NOMO-1 treated with dmso at 0.1 percent for 144 hours (cell line): ENCODE measurements at regions not wholly inside any gene's neighbourhood (a gene's known extent, or its start where the extent isn't known, plus 50 kb on each side); places are given as distances from the start of the nearest gene placed in this dataset.
"Not testable (repeated sequence)": the region's sequence is repeated elsewhere in the genome, so short reads cannot be mapped to it uniquely, and the experiment has no call there.

ENCODE experiments used
- DNase-seq: peaks from one replicate; lab custom pipeline; 2025; ENCODE audit not compliant: unreplicated experiment; lab: John Stamatoyannopoulos, UW

DNA sequence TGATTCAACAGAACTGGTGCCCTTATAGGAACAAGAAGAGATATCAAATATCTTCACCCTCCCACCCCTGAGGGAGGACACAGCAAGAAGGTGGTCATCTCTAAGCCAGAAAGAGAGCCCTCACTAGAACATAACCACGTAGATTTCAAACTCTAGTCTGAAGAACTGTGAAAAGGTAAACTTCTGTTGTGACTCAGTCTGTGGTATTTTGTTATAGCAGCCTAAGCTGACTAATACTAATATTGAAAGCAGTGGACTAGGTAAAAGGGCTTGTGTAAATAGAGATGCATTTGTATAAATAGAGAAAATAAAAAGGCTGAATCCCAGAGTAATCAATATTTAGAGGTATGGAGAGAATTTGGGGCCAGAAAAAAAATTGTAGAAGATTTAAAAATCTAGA, 157.6 kb upstream of the CCNH start:
- no peak for DNase-seq

DNA sequence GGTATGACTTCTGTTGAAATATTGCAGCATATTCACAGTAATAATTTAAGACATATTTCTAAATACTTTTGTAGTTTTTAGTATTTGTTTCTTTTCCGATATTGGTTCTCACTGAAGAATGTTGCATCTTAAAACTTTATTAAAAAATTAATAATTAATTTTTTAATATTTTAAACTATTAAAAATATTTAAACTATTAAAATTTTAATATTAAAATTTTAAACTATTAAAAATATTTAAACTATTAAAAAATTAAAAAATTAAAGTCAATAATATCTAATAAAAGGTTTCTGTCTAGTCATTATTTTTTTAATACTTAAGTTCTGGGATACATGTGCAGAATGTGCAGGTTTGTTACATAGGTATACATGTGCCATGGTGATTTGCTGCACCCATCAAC, 149.3 kb upstream of the CCNH start:
- no peak for DNase-seq

DNA sequence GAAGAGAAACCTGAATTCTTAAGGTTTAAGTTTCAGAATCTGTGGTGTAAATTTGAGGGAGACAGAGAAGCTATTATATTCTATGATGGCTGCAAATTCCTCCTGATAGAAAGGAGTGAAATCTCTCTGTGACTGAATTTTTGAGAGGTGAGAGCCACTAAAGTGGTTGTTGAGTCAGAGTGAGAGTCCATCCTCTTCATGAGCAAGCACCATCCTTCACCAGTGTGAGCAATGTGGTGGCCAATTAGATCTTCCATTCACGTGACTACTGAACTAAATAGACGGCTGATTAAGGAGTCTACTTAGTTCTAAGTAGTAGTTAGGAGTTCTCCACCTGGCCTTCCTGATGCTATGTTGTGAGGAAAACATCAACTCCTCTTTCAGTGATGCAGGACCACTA, 147.8 kb upstream of the CCNH start:
- DNase-seq: no peak

- DNase-seq: no peak
Measured at GRCh38 chr5:87551911-87552310, 139.2 kb upstream of the CCNH start.

GRCh38 chr5:87541676-87542075, 128.9 kb upstream of the CCNH start:
- no peak for DNase-seq

GRCh38 chr5:87541033-87541432, 128.3 kb upstream of the CCNH start:
- DNase-seq: no peak

- no peak for DNase-seq
Measured at GRCh38 chr5:87539839-87540238, 127.1 kb upstream of the CCNH start.

DNA sequence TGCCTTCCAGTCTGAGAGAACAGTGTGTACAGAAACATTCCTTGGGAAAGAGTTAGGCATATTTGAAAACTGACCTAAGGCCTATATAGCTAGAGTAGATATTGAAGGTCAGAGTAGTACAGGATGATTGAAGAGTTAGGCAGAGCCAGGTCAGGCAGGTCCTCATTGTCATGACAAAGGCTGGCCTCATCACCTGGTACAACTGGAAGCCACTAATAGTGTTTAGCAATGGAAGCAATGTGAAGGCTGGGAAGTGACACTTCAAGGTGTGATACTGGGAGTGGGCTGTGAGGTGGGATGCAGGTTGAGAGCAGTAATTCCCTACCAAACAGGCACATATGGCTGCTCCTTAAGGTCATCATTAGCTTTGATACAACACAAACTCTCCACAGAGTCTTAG, 123.6 kb upstream of the CCNH start:
- DNase-seq: no peak

- no peak for DNase-seq
Measured at GRCh38 chr5:87535706-87536105, 123.0 kb upstream of the CCNH start.

DNA sequence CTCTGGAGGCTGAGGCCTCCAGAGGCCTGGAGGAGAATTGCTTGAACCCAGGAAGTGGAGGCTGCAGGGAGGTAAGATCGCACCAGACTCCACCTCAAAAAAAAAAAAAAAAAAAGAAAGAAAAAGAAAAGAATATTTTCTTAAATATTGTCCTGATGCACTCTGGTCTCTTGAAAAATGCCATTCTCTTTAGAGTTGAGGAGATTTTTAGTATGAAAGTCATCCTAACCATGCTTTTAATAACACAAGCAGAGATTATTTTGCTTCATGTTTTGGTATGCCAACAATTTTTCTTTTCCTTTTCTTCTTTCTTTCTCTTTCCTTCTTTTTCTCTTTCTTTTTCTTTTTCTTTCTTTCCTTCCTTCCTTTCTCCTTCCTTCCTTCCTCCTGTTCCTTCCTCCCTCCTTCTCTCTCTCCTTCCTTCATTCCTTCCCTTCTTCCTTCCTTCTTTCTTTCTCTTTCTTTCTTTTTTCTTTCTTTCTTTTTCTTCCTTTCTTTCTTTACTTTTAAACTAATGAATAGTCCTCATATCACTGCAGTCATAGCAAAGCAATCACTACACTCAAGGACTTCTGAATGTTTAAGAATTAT, 116.9 kb upstream of the CCNH start:
- DNase-seq: no peak

DNA sequence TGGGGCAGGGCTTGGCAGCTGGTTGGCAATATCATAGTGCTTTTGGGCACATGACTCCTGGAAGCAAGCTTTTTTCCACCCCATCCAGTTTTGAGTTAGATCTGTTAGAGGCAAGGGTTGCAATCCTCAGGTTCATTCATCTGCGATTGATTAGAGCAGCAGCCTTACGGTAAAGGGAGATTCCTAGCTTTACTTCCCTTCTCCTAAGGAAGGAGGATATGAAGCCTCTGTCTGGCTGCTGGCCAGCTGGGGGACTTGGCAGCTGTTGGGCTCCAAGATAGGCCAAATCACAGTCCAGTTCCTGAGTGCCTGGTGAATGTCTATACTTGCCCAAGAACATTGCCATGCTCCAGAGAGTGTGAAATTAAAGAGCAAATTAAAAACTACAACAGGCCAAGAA, 113.4 kb upstream of the CCNH start:
- no peak for DNase-seq

DNA sequence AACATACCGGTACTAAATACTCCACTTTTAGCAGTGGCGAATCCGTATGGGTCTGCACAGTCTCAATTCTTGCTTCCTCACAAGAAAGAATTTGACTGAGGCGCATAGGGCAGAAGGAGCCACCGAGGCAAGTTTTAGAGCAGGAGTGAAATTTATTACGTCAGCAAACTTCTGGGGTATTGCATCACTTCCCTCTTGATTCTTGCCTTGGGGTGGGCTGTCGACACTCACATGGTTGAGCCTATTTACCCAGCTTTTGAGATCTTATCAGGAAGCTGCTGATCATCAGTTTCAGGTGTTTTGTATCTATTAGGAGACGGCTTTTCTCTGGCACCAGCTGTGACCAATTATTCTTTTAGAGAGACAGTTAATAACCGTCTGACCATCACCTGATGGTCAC, 111.5 kb upstream of the CCNH start:
- no peak for DNase-seq

DNA sequence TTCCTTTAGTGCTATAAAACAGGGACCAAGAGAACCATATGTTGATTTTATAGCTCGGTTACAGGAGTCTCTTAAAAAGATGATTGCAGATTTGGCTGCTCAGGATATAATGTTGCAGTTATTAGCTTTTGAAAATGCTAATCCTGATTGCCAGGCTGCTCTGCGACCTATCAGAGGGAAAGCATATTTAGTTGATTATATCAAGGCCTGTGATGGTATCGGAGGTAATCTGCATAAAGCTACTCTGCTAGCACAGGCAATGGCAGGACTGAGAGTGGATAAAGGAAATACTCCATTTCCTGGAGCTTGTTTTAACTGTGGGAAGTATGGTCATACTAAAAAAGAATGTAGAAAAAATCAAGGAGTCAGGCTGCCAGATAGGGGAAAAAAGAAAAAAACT, 99.0 kb upstream of the CCNH start:
- not testable (repeated sequence) for DNase-seq

DNA sequence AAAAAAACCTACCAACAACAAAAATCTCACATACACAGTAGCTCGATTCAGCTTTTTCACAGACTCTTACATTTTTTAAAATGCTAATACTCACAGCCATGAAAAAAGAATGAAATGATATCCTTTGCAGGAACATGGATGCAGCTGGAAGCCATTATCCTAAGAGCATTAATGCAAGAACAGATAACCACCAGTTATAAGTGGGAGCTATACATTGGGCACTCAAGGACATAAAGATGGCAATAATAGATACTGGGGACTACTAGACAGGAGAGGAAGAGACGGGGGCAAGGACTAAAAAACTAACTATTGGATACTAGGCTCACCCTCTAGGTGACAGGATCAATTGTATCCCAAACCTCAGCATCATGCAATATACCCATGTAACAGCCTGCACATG, 90.3 kb upstream of the CCNH start:
- no peak for DNase-seq

DNA sequence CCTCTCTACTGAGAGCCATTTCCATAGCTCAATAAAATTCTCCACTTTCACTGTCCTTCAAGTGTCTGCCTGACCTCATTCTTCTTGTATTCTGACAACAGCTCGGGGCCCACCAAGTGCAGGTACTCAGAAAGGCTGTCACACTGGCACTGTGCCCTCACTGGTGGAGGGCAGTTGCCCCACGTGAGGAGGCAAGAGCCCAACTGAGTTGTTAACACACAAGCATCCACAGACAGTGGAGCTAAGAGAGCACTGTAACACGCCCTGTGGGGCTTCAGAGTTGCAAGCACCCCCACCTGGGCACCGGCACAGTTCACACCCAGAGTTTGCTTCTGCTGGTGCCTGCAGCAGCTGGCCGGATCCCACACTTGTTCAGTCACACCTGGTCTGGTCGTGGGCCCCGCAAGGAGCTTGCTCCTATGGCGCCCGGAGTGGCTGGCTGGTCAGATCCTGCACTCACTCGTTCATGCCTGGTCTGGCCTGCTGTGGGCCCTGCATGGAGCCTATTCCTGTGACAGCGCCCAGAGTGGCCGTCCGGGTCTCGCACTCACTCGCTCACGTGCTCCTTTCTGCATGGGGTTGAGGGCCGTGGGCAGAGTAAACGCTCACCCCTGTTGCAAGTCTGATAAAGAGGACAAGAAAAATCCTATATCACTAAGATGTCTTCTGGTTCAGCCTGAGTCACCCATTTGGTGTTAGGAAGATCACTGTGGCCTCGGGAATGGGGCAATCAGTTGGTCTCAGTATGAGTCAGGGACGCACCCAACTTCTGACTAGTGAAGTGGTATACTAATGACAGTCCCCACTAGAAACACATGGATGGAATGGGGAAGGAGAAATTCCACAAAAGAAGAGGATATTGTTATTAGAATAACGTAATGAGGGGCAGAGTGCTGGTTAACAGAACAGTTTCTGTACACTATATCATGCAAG, 87.0 kb upstream of the CCNH start:
- DNase-seq: no peak
